B cell (primary cell): ENCODE measurements at regions not wholly inside any gene's neighbourhood (a gene's known extent, or its start where the extent isn't known, plus 50 kb on each side); places are given as distances from the start of the nearest gene placed in this dataset.
A peak's percentile ranks its signal among the peaks of the same experiment; 100 is the strongest.

Source experiments
- ATAC-seq: fragments of 200-7000 bp; cut with Tn5 transposase; one replicate; pipeline ENCODE4 v1.10.0; 2021; ENCODE audit warnings: low read depth, mild to moderate bottlenecking, moderate number of reproducible peaks, moderate library complexity
- CTCF ChIA-PET: fragments of 350-600 bp; sonication (Branson Sonifier 250); formaldehyde crosslinking; loops from one replicate; lab custom pipeline; 2021; ENCODE audit warnings: antibody characterized with exemption, inconsistent platforms; lab: Charles Lee
- POLR2A ChIA-PET: fragments of 350-600 bp; sonication (Branson Sonifier 250); formaldehyde crosslinking; loops from one replicate; lab custom pipeline; 2021; ENCODE audit warnings: antibody characterized with exemption; lab: Charles Lee
- DNase-seq: peaks from one replicate; pipeline ENCODE4 v3.0.0; 2013
- H2AFZ ChIP-seq: 2 replicates; pipeline ENCODE4 v1.6.1; 2012; ENCODE audit warnings: mild to moderate bottlenecking, low read depth, low read length; ENCODE audit not compliant: insufficient read depth, poor library complexity, severe bottlenecking
- H3K27ac ChIP-seq, 2 donors: 1 replicate in 1 of 2; 2 replicates in 1 of 2; pipeline ENCODE4 v1.5.1; 2012 to 2013; ENCODE audit warnings: low read length in 2 of 2, mild to moderate bottlenecking in 2 of 2, moderate library complexity in 1 of 2
- H3K27me3 ChIP-seq, 4 experiments: fragments of 200-600 bp in 1 of 4; sonication (generic) in 1 of 4; replicated peaks in 1 of 4; 1 replicate in 2 of 4; 2 replicates in 2 of 4; pipeline versions ENCODE4 v1.6.1 to v1.7.0; 2013 to 2016; ENCODE audit warnings: low read length in 3 of 4, mild to moderate bottlenecking in 2 of 4, mixed read lengths in 1 of 4, moderate library complexity in 1 of 4; ENCODE audit not compliant: insufficient read depth in 4 of 4, control insufficient read depth in 3 of 4; ENCODE audit errors: control extremely low read depth in 1 of 4
- H3K36me3 ChIP-seq, 2 experiments: replicated peaks in 1 of 2; 1 replicate in 1 of 2; 2 replicates in 1 of 2; pipeline versions ENCODE4 v1.6.1 to v1.7.1; 2013; ENCODE audit warnings: low read length in 1 of 2; ENCODE audit not compliant: insufficient read depth in 2 of 2, control insufficient read depth in 1 of 2; ENCODE audit errors: control extremely low read depth in 1 of 2, extremely low read depth in 1 of 2
- H3K4me1 ChIP-seq, 2 donors: fragments of 200-600 bp in 1 of 2; sonication (generic) in 1 of 2; 1 replicate in 1 of 2; 2 replicates in 1 of 2; pipeline versions ENCODE4 v1.5.1 to v1.6.1; 2013 to 2017; ENCODE audit warnings: low read length in 2 of 2; ENCODE audit not compliant: control insufficient read depth in 2 of 2, insufficient read depth in 2 of 2
- H3K4me2 ChIP-seq: replicated peaks from 2 replicates; pipeline ENCODE3; 2012; ENCODE audit warnings: mild to moderate bottlenecking, low read depth, low read length; ENCODE audit not compliant: poor library complexity, severe bottlenecking
- H3K4me3 ChIP-seq, 5 experiments: fragments of 200-600 bp in 1 of 5; sonication (generic) in 1 of 5; 1 replicate in 3 of 5; 2 replicates in 2 of 5; pipeline versions ENCODE4 v1.5.1 to v1.7.0; 2011 to 2016; ENCODE audit warnings: low read length in 4 of 5, mild to moderate bottlenecking in 4 of 5, low read depth in 2 of 5, control low read depth in 1 of 5, moderate library complexity in 1 of 5; ENCODE audit not compliant: insufficient read depth in 1 of 5; ENCODE audit errors: control extremely low read depth in 1 of 5, extremely low read depth in 1 of 5
- H3K79me2 ChIP-seq: fragments of 200-600 bp; sonication (generic); one replicate; pipeline ENCODE4 v1.6.0; 2016; ENCODE audit warnings: low read length; ENCODE audit not compliant: control insufficient read depth, insufficient read depth
- H3K9ac ChIP-seq: fragments of 200-600 bp; sonication (generic); 2 replicates; pipeline ENCODE4 v1.6.1; 2017; ENCODE audit warnings: mild to moderate bottlenecking, low read length, moderate library complexity
- H3K9me3 ChIP-seq, 3 donors: one replicate each; pipeline versions ENCODE4 v1.6.1 to v1.7.1; 2013; ENCODE audit warnings: low read length in 2 of 3; ENCODE audit not compliant: control insufficient read depth in 2 of 3, insufficient read depth in 1 of 3; ENCODE audit errors: control extremely low read depth in 1 of 3
- H4K20me1 ChIP-seq: 2 replicates; pipeline ENCODE4 v1.6.0; 2012; ENCODE audit warnings: mild to moderate bottlenecking, low read length; ENCODE audit not compliant: insufficient read depth, control insufficient read depth, poor library complexity, severe bottlenecking
- H3K27ac Mint-ChIP-seq: one replicate; pipeline ENCODE4 v1.8.0; 2021; ENCODE audit warnings: mixed read lengths
- H3K27me3 Mint-ChIP-seq: one replicate; pipeline ENCODE4 v1.8.0; 2021; ENCODE audit warnings: mixed read lengths
- H3K4me1 Mint-ChIP-seq: one replicate; pipeline ENCODE4 v1.8.0; 2021; ENCODE audit warnings: mixed read lengths
- H3K4me3 Mint-ChIP-seq: one replicate; pipeline ENCODE4 v1.8.0; 2021; ENCODE audit warnings: mixed read lengths
- H3K9me3 Mint-ChIP-seq: one replicate; pipeline ENCODE4 v1.8.0; 2022; ENCODE audit warnings: mixed read lengths; ENCODE audit not compliant: insufficient read depth
- CTCF ChIP-seq: fragments of 200-600 bp; IDR thresholded peaks from one replicate; pipeline ENCODE4 v1.8.0; 2022; ENCODE audit warnings: antibody characterized with exemption, mild to moderate bottlenecking
- EZH2 ChIP-seq: IDR thresholded peaks from 2 replicates; pipeline ENCODE4 v1.6.1; 2012; ENCODE audit warnings: borderline replicate concordance, low read depth, mild to moderate bottlenecking, moderate library complexity, low read length; ENCODE audit not compliant: insufficient read depth, poor library complexity, severe bottlenecking
- WGBS: methylation state at CpG from one replicate; pipeline ENCODE4 v1.1.5; 2013; ENCODE audit warnings: missing lambda C conversion rate; ENCODE audit not compliant: insufficient coverage; 5-methylcytosine and 5-hydroxymethylcytosine counted together
- intact Hi-C: fragments of 100-400 bp; cut with micrococcal nuclease; formaldehyde crosslinking; loops from one replicate; pipeline ENCODE4 v1.10.0; 2022

DNA sequence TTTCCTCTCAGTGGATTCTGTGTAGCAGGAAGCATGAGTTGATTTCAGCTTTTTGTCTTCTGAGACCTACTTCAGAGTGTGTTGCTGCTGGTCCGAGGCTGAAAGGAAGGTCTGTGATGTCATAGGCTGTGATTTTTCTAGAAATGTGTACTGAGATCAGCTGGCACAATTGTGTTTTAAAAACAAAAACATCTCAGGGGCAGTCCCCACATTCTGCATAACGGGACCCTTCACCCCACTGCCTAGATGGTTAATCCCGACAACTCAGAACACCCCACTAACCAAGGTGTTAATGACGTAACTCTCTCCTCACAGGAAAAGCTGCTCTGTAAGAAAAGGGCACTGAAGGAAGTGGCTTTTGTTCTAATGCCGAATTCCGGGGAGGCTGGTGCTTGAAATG is 59.8 kb upstream of the PPP2R5A start:
- no peaks in the 10 kb centered on the region for H4K20me1 ChIP-seq
- H3K27ac Mint-ChIP-seq, result no peak overlapping the region
- WGBS, result no CpG with 5 or more reads among the region's 6 CpGs
- H3K27me3 ChIP-seq, result no peaks in the 10 kb centered on the region
- no peaks in the 10 kb centered on the region for H3K9me3 ChIP-seq
- POLR2A ChIA-PET, result no interaction called here
- H3K79me2 ChIP-seq, result no peaks in the 10 kb centered on the region
- H3K4me3 ChIP-seq, result no peak overlapping the region
- no peak for ATAC-seq
- no peak overlapping the region for H2AFZ ChIP-seq
- peaks cover 18% of the 10 kb centered on the region for H3K4me1 Mint-ChIP-seq
- intact Hi-C loops, result no loop called here
- no peak for DNase-seq
- TF ChIP-seq CTCF (no peak), EZH2 (no peak)
- H3K27me3 Mint-ChIP-seq, result peaks cover 7% of the 10 kb centered on the region
- H3K36me3 ChIP-seq, result no peaks in the 10 kb centered on the region
- no peak overlapping the region for H3K27ac ChIP-seq
- no peak overlapping the region for H3K4me3 Mint-ChIP-seq
- CTCF ChIA-PET, result no interaction called here
- H3K4me1 ChIP-seq, result peaks cover 9 to 12% of the 10 kb centered on the region in 2 donors
- H3K4me2 ChIP-seq, result peak overlapping the region; percentile 18
- peak overlapping the region; percentile 12 for H3K9ac ChIP-seq
- no peaks in the 10 kb centered on the region for H3K9me3 Mint-ChIP-seq

DNA sequence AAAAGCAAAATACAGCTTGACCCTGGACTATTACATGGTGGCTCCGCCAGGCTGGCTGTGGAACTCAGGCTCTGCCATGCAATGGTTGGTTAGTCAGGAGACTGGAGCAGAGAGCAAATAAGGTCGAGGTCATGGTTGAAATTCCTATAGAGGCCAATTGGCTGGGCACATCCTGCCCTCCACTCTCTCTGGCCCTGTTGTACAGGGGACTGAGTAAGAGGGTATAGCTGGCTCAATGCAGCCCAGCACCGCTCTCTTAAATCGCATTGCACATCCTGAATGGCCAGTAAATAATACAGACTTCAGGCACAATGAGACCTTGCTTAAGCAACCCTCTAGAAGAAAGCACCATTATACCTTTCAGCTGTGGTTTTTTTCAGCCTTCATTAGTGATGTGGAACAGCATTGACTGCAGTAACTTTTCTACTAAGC is 59.3 kb upstream of the PPP2R5A start:
- H3K27ac Mint-ChIP-seq, result no peak overlapping the region
- H3K27ac ChIP-seq, result no peak overlapping the region
- no peak for TF ChIP-seq CTCF
- no peak for TF ChIP-seq EZH2
- peak overlapping the region; percentile 18 for H3K4me2 ChIP-seq
- no peaks in the 10 kb centered on the region for H3K9me3 ChIP-seq
- no peaks in the 10 kb centered on the region for H3K27me3 ChIP-seq
- DNase-seq, result no peak
- WGBS, result 38% methylated on average over 3 of the region's 4 CpGs
- CTCF ChIA-PET, result no interaction called here
- H3K9me3 Mint-ChIP-seq, result no peaks in the 10 kb centered on the region
- no peak overlapping the region for H3K4me3 ChIP-seq
- POLR2A ChIA-PET, result no interaction called here
- no peak for ATAC-seq
- peaks cover 7% of the 10 kb centered on the region for H3K27me3 Mint-ChIP-seq
- H3K79me2 ChIP-seq, result no peaks in the 10 kb centered on the region
- peak overlapping the region; percentile 12 for H3K9ac ChIP-seq
- no peaks in the 10 kb centered on the region for H3K36me3 ChIP-seq
- H2AFZ ChIP-seq, result peak overlapping the region; percentile 44
- H3K4me1 ChIP-seq, result peaks cover 9 to 12% of the 10 kb centered on the region in 2 donors
- H3K4me3 Mint-ChIP-seq, result no peak overlapping the region
- peaks cover 18% of the 10 kb centered on the region for H3K4me1 Mint-ChIP-seq
- H4K20me1 ChIP-seq, result no peaks in the 10 kb centered on the region
- intact Hi-C loops, result no loop called here
